ENCODE measurements at regions not wholly inside any gene's neighbourhood (a gene's known extent, or its start where the extent isn't known, plus 50 kb on each side); places are given as distances from the start of the nearest gene placed in this dataset.

DNA sequence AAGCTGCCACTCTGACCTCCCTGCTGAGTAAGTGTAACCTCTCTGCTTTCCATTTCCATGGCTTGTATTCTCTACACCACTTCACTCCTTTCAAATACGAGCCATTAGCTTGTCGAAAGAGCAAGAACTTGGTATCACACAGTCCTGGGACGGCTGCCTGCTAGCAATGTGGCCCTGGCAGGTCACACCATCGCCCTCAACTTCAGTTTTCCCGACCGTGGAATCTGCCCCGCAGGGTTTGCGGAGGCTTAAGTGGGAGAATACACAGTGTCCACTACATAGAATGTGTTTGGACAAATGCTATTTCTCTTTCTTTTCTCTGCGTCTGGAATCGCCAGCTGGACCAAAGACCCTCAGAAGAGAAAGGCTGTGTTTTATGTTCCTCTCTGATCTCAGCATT is 78.6 kb upstream of the STOX2 start:
- Histone ChIP-seq H4K20me1 (replicated peaks; ENCODE audit: insufficient read depth) (no peaks in the 10 kb centered on the region), H3F3A (replicated peaks; ENCODE audit: low read depth) (no peaks in the 10 kb centered on the region), H3K27me3 (ENCODE audit: insufficient read depth) (no peaks in the 10 kb centered on the region), H3K4me1 (ENCODE audit: insufficient read depth) (no peaks in the 10 kb centered on the region), H3K9me2 (ENCODE audit: insufficient read depth) (0 out of 2 replicates have a peak, but pooled peaks cover 2% of the 10 kb centered on the region), H3K79me2 (replicated peaks; ENCODE audit: insufficient read depth) (no peaks in the 10 kb centered on the region), H3K27ac (ENCODE audit: low read depth) (no peak overlapping the region), H3K36me3 (ENCODE audit: insufficient read depth) (no peaks in the 10 kb centered on the region), H3K4me2 (no peak overlapping the region), H3K4me3 (no peak overlapping the region), H2AFZ (no peak overlapping the region)
- Mint-ChIP-seq H3K27me3 (ENCODE audit: insufficient read depth, low read depth, poor library complexity) (peaks cover 6% of the 10 kb centered on the region), H3K9me3 (peaks cover 8% of the 10 kb centered on the region), H3K36me3 (ENCODE audit: low read depth) (peaks cover 3% of the 10 kb centered on the region; the same call in 2 of the 3 replicates), H3K27ac (no peak overlapping the region), H3K4me3 (no peak overlapping the region), H3K4me1 (peaks cover 15% of the 10 kb centered on the region)
- TF ChIP-seq CREB1 (CRISPR knock-in tag; IDR thresholded peaks at IDR 0.05; ENCODE audit: low read depth), result no peak
- TF ChIP-seq, protein P1, sequence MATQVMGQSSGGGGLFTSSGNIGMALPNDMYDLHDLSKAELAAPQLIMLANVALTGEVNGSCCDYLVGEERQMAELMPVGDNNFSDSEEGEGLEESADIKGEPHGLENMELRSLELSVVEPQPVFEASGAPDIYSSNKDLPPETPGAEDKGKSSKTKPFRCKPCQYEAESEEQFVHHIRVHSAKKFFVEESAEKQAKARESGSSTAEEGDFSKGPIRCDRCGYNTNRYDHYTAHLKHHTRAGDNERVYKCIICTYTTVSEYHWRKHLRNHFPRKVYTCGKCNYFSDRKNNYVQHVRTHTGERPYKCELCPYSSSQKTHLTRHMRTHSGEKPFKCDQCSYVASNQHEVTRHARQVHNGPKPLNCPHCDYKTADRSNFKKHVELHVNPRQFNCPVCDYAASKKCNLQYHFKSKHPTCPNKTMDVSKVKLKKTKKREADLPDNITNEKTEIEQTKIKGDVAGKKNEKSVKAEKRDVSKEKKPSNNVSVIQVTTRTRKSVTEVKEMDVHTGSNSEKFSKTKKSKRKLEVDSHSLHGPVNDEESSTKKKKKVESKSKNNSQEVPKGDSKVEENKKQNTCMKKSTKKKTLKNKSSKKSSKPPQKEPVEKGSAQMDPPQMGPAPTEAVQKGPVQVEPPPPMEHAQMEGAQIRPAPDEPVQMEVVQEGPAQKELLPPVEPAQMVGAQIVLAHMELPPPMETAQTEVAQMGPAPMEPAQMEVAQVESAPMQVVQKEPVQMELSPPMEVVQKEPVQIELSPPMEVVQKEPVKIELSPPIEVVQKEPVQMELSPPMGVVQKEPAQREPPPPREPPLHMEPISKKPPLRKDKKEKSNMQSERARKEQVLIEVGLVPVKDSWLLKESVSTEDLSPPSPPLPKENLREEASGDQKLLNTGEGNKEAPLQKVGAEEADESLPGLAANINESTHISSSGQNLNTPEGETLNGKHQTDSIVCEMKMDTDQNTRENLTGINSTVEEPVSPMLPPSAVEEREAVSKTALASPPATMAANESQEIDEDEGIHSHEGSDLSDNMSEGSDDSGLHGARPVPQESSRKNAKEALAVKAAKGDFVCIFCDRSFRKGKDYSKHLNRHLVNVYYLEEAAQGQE (IDR thresholded peaks at IDR 0.05; ENCODE audit: unreplicated experiment), result no peak
- no peak for TF ChIP-seq EZH2 (IDR thresholded peaks at IDR 0.05; ENCODE audit: low read depth, unreplicated experiment)
- TF ChIP-seq, protein P2, sequence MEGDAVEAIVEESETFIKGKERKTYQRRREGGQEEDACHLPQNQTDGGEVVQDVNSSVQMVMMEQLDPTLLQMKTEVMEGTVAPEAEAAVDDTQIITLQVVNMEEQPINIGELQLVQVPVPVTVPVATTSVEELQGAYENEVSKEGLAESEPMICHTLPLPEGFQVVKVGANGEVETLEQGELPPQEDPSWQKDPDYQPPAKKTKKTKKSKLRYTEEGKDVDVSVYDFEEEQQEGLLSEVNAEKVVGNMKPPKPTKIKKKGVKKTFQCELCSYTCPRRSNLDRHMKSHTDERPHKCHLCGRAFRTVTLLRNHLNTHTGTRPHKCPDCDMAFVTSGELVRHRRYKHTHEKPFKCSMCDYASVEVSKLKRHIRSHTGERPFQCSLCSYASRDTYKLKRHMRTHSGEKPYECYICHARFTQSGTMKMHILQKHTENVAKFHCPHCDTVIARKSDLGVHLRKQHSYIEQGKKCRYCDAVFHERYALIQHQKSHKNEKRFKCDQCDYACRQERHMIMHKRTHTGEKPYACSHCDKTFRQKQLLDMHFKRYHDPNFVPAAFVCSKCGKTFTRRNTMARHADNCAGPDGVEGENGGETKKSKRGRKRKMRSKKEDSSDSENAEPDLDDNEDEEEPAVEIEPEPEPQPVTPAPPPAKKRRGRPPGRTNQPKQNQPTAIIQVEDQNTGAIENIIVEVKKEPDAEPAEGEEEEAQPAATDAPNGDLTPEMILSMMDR (conservative IDR thresholded peaks at IDR 0.05; ENCODE audit: low read depth in 2 of 2), result no peak
- TF ChIP-seq JUNB (IDR thresholded peaks at IDR 0.05; ENCODE audit: unreplicated experiment), result no peak
- TF ChIP-seq ZNF331 (CRISPR knock-in tag; IDR thresholded peaks at IDR 0.05; ENCODE audit: low read depth), result no peak
- TF ChIP-seq, protein P3, sequence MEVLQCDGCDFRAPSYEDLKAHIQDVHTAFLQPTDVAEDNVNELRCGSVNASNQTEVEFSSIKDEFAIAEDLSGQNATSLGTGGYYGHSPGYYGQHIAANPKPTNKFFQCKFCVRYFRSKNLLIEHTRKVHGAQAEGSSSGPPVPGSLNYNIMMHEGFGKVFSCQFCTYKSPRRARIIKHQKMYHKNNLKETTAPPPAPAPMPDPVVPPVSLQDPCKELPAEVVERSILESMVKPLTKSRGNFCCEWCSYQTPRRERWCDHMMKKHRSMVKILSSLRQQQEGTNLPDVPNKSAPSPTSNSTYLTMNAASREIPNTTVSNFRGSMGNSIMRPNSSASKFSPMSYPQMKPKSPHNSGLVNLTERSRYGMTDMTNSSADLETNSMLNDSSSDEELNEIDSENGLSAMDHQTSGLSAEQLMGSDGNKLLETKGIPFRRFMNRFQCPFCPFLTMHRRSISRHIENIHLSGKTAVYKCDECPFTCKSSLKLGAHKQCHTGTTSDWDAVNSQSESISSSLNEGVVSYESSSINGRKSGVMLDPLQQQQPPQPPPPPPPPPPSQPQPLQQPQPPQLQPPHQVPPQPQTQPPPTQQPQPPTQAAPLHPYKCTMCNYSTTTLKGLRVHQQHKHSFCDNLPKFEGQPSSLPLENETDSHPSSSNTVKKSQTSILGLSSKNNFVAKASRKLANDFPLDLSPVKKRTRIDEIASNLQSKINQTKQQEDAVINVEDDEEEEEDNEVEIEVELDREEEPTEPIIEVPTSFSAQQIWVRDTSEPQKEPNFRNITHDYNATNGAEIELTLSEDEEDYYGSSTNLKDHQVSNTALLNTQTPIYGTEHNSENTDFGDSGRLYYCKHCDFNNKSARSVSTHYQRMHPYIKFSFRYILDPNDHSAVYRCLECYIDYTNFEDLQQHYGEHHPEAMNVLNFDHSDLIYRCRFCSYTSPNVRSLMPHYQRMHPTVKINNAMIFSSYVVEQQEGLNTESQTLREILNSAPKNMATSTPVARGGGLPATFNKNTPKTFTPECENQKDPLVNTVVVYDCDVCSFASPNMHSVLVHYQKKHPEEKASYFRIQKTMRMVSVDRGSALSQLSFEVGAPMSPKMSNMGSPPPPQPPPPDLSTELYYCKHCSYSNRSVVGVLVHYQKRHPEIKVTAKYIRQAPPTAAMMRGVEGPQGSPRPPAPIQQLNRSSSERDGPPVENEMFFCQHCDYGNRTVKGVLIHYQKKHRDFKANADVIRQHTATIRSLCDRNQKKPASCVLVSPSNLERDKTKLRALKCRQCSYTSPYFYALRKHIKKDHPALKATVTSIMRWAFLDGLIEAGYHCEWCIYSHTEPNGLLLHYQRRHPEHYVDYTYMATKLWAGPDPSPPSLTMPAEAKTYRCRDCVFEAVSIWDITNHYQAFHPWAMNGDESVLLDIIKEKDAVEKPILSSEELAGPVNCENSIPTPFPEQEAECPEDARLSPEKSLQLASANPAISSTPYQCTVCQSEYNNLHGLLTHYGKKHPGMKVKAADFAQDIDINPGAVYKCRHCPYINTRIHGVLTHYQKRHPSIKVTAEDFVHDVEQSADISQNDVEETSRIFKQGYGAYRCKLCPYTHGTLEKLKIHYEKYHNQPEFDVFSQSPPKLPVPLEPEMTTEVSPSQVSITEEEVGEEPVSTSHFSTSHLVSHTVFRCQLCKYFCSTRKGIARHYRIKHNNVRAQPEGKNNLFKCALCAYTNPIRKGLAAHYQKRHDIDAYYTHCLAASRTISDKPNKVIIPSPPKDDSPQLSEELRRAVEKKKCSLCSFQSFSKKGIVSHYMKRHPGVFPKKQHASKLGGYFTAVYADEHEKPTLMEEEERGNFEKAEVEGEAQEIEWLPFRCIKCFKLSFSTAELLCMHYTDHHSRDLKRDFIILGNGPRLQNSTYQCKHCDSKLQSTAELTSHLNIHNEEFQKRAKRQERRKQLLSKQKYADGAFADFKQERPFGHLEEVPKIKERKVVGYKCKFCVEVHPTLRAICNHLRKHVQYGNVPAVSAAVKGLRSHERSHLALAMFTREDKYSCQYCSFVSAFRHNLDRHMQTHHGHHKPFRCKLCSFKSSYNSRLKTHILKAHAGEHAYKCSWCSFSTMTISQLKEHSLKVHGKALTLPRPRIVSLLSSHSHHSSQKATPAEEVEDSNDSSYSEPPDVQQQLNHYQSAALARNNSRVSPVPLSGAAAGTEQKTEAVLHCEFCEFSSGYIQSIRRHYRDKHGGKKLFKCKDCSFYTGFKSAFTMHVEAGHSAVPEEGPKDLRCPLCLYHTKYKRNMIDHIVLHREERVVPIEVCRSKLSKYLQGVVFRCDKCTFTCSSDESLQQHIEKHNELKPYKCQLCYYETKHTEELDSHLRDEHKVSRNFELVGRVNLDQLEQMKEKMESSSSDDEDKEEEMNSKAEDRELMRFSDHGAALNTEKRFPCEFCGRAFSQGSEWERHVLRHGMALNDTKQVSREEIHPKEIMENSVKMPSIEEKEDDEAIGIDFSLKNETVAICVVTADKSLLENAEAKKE (CRISPR knock-in tag; IDR thresholded peaks at IDR 0.05), result no peak
- TF ChIP-seq, protein P4, sequence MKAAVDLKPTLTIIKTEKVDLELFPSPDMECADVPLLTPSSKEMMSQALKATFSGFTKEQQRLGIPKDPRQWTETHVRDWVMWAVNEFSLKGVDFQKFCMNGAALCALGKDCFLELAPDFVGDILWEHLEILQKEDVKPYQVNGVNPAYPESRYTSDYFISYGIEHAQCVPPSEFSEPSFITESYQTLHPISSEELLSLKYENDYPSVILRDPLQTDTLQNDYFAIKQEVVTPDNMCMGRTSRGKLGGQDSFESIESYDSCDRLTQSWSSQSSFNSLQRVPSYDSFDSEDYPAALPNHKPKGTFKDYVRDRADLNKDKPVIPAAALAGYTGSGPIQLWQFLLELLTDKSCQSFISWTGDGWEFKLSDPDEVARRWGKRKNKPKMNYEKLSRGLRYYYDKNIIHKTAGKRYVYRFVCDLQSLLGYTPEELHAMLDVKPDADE (IDR thresholded peaks at IDR 0.05), result no peak
- TF ChIP-seq POLR2AphosphoS5 (IDR thresholded peaks at IDR 0.05; ENCODE audit: low read depth), result no peak
- TF ChIP-seq STAT1 (IDR thresholded peaks at IDR 0.05; ENCODE audit: unreplicated experiment), result no peak
- TF ChIP-seq ZNF114 (CRISPR knock-in tag; IDR thresholded peaks at IDR 0.05), result no peak
- no peak for TF ChIP-seq NANOG (IDR thresholded peaks at IDR 0.05; ENCODE audit: borderline replicate concordance)
- no peak for TF ChIP-seq EZH2phosphoT487 (IDR thresholded peaks at IDR 0.05; ENCODE audit: unreplicated experiment)
- peak; percentile 43; the same call in 2 of the 3 replicates for ATAC-seq
- DNase-seq (ENCODE audit: low spot score), result no peak
